Sigmoid colon (tissue), 6 donors: ENCODE measurements at regions not wholly inside any gene's neighbourhood (a gene's known extent, or its start where the extent isn't known, plus 50 kb on each side); places are given as distances from the start of the nearest gene placed in this dataset.

Experiments
- DNase-seq: peaks from one replicate; pipeline ENCODE4 v3.0.0-alpha.2; 2019
- H3K27ac ChIP-seq, 4 donors: fragments of 200-600 bp; sonication (generic); one replicate each; pipeline ENCODE4 v1.5.1; 2016 to 2019; ENCODE audit warnings: mild to moderate bottlenecking in 1 of 4
- H3K27me3 ChIP-seq, 3 donors: fragments of 200-600 bp; sonication (generic); one replicate each; pipeline ENCODE4 v1.5.1; 2019; ENCODE audit warnings: mild to moderate bottlenecking in 1 of 3
- H3K36me3 ChIP-seq, 4 donors: fragments of 200-600 bp; sonication (generic); one replicate each; pipeline ENCODE4 v1.5.1; 2016 to 2019
- H3K4me1 ChIP-seq, 4 donors: fragments of 200-600 bp; sonication (generic); one replicate each; pipeline ENCODE4 v1.5.1; 2017 to 2019
- H3K4me3 ChIP-seq, 4 donors: fragments of 200-600 bp; sonication (generic); one replicate each; pipeline ENCODE4 v1.5.1; 2017 to 2019; ENCODE audit warnings: mild to moderate bottlenecking in 2 of 4, moderate library complexity in 1 of 4
- H3K9me3 ChIP-seq, 4 donors: fragments of 200-600 bp in 3 of 4; sonication (generic) in 3 of 4; one replicate each; pipeline versions ENCODE4 v1.5.1 to v1.6.1; 2013 to 2019
- EP300 ChIP-seq, 4 donors: sonication (generic); formaldehyde crosslinking; IDR thresholded peaks; one replicate each; pipeline ENCODE4 v1.6.1; 2017; ENCODE audit warnings: antibody characterized with exemption in 4 of 4
- POLR2A ChIP-seq, 2 donors: fragments of 450-650 bp; IDR thresholded peaks; one replicate each; pipeline ENCODE4 v1.6.1; 2016; ENCODE audit warnings: antibody characterized with exemption in 2 of 2, mild to moderate bottlenecking in 2 of 2, moderate library complexity in 2 of 2
- POLR2AphosphoS5 ChIP-seq, 4 donors: sonication (generic); formaldehyde crosslinking; IDR thresholded peaks; one replicate each; pipeline ENCODE4 v1.6.1; 2017; ENCODE audit warnings: antibody characterized with exemption in 4 of 4
- WGBS, 2 donors: extraction: QIAGEN DNeasy Blood & Tissue Kit; methylation state at CpG; one replicate each; pipeline ENCODE4 v1.1.7; 2013; 5-methylcytosine and 5-hydroxymethylcytosine counted together
- intact Hi-C: fragments of 100-400 bp; cut with DNase I; formaldehyde crosslinking; loops from one replicate; pipeline ENCODE4 v1.15.1; 2023
- TF ChIP-seq, protein P1 (sequence below), 4 experiments: fragments of 450-650 bp in 3 of 4; fragments of 200-600 bp in 1 of 4; IDR thresholded peaks; one replicate each; pipeline ENCODE4 v1.5.1; 2016 to 2019; ENCODE audit warnings: antibody characterized with exemption in 4 of 4, mild to moderate bottlenecking in 3 of 4, moderate library complexity in 2 of 4
- donor health status: healthy with polysubstance abuse.
- donor health status: healthy.

DNA sequence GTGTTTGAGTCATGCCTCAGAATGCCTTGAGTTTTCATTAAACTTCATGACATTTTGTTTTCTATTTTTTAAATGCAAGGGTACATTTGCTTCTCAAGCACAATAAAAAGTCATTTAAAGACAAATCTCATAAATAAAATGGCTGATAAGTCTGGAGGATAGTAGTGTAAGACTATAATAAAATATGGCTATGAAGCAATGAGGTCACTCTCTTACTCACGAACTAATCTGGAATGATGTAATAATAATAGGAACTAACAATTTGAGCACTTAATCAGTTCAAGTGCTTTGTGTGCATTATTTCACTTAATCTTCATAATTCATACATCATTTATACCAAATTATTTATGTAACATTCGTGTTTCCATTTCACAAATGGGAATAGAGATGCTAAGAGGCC lies 149.3 kb upstream of the CTTNBP2 start:
- TF ChIP-seq EP300 (IDR thresholded peaks at IDR 0.05), result no peak
- no peak for TF ChIP-seq POLR2AphosphoS5 (IDR thresholded peaks at IDR 0.05)
- TF ChIP-seq, protein P1, sequence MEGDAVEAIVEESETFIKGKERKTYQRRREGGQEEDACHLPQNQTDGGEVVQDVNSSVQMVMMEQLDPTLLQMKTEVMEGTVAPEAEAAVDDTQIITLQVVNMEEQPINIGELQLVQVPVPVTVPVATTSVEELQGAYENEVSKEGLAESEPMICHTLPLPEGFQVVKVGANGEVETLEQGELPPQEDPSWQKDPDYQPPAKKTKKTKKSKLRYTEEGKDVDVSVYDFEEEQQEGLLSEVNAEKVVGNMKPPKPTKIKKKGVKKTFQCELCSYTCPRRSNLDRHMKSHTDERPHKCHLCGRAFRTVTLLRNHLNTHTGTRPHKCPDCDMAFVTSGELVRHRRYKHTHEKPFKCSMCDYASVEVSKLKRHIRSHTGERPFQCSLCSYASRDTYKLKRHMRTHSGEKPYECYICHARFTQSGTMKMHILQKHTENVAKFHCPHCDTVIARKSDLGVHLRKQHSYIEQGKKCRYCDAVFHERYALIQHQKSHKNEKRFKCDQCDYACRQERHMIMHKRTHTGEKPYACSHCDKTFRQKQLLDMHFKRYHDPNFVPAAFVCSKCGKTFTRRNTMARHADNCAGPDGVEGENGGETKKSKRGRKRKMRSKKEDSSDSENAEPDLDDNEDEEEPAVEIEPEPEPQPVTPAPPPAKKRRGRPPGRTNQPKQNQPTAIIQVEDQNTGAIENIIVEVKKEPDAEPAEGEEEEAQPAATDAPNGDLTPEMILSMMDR (IDR thresholded peaks at IDR 0.05), result no peak
- no peak for TF ChIP-seq POLR2A (IDR thresholded peaks at IDR 0.05)
- Histone ChIP-seq H3K27me3 (no peaks in the 10 kb centered on the region), H3K27ac (no peak overlapping the region), H3K9me3 (no peaks in the 10 kb centered on the region), H3K4me1 (no peaks in the 10 kb centered on the region), H3K36me3 (no peaks in the 10 kb centered on the region), H3K4me3 (no peak overlapping the region)
- no peak for DNase-seq
- intact Hi-C loops, result no loop called here
- WGBS, 2 donors, result 76 to 77% methylated on average over 2 of the region's 2 CpGs

DNA sequence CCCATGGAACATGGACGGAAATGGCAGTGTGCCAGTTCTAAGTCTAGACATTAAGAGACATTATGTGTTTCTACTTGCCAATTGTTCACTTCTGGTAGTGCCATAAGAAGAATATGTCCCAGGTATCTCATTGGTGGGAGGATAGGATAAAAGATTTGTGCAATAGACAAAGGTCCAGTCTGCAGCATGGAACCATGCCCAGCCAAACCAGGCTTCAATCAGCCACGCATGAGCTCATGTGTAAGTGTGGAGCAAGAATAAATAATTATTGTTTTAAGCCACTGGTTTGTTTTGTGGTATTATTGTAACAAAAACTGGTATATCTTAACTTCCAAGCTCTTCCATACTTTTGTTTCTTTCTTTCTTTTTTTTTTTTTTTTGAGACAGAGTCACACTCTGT lies 153.6 kb upstream of the CTTNBP2 start:
- WGBS, 2 donors, result 87 to 88% methylated on average over 2 of the region's 2 CpGs
- DNase-seq, result no peak
- Histone ChIP-seq H3K36me3 (no peaks in the 10 kb centered on the region), H3K27me3 (no peaks in the 10 kb centered on the region), H3K27ac (no peak overlapping the region), H3K9me3 (no peaks in the 10 kb centered on the region), H3K4me3 (no peak overlapping the region), H3K4me1 (no peaks in the 10 kb centered on the region)
- TF ChIP-seq POLR2AphosphoS5 (IDR thresholded peaks at IDR 0.05) (no peak), POLR2A (IDR thresholded peaks at IDR 0.05) (no peak)
- TF ChIP-seq, protein P1 (IDR thresholded peaks at IDR 0.05), result no peak
- intact Hi-C loops, result no loop called here

DNA sequence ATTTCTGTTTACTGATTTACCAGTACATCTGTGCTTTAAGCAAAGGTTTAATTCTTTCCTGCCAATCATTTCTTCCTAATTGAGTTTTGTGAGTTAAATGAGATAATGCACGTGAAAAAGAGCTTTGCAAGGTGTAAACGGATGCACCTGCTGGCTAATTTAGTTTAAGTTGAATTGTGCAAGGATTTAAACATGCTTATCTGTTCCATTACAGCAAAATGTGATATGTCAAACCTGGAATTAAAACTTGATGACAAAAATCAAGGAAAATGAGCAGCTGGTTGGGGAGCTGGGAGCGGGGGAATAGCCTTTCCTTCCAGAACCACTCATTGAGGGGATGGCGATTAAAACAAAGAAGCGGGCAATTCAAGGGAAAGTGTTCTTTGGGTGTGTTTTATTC lies 155.0 kb upstream of the CTTNBP2 start:
- no peak for TF ChIP-seq EP300 (IDR thresholded peaks at IDR 0.05)
- WGBS, 2 donors, result 89 to 91% methylated on average over 5 of the region's 5 CpGs
- intact Hi-C loops, result no loop called here

DNA sequence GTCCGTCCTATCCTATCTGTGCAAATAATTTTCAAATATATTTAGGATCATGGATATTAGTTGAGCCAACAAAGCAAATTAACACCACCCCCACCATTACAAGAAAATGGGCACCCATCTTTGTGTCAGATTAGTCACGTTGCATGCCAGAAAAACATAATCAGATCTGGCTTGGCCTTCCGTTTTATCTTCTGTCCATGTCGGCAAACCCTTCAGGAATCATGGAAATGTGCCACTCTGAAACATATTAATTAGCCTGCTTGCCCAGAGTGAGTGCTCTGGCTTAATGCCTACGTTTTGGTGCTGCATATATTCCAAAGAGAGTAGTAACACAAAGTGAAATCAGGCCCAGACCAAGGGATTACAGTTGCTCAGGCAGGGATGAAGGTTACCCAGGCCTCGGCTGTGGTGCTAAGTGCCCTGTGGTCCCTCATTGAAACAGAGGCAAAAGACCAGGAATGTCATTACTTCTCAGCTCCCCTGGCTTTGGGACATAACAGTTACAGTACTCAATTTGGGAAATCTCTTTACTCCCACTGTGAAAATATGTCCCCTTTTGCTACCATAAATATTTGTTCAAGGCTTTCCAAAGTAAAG lies 154.0 kb upstream of the LSM8 start:
- Histone ChIP-seq H3K36me3 (no peaks in the 10 kb centered on the region), H3K27ac (no peak overlapping the region), H3K27me3 (no peaks in the 10 kb centered on the region), H3K9me3 (no peaks in the 10 kb centered on the region), H3K4me3 (no peak overlapping the region), H3K4me1 (no peaks in the 10 kb centered on the region)
- TF ChIP-seq EP300 (IDR thresholded peaks at IDR 0.05), result no peak
- TF ChIP-seq POLR2A (IDR thresholded peaks at IDR 0.05), result no peak
- TF ChIP-seq POLR2AphosphoS5 (IDR thresholded peaks at IDR 0.05), result no peak
- TF ChIP-seq, protein P1 (IDR thresholded peaks at IDR 0.05), result no peak
- intact Hi-C loops, result no loop called here
- WGBS, 2 donors, result 75 to 79% methylated on average over 6 of the region's 6 CpGs
- DNase-seq, result no peak

More for the DNA sequence above, 155.0 kb upstream of the CTTNBP2 start:
- H3K27ac ChIP-seq, result no peak overlapping the region
- no peak overlapping the region for H3K4me3 ChIP-seq
- no peaks in the 10 kb centered on the region for H3K27me3 ChIP-seq
- no peaks in the 10 kb centered on the region for H3K9me3 ChIP-seq
- H3K36me3 ChIP-seq, result no peaks in the 10 kb centered on the region
- H3K4me1 ChIP-seq, result no peaks in the 10 kb centered on the region
- DNase-seq, result no peak

DNA sequence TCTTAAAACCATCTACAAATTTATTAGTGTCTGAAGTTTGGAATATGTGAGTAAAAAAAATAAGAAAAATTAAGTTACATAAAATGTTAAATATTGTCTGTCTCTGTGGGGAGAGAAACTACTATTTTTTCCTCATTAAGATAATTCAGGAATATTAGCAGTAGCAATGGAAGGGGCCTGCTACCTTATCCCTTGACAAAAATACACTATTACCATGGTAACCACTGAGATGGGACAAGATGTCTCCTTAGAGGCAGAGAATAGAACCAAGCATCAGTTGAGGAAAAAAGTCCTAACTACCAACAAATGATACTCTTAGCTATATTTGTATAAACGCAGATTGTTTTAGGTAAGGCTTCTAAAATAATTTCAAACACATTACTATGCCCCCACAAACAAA lies 150.7 kb upstream of the LSM8 start:
- Histone ChIP-seq H3K4me3 (no peak overlapping the region), H3K27me3 (no peaks in the 10 kb centered on the region), H3K4me1 (no peaks in the 10 kb centered on the region), H3K36me3 (no peaks in the 10 kb centered on the region), H3K27ac (no peak overlapping the region), H3K9me3 (no peaks in the 10 kb centered on the region)
- 88 to 92% methylated on average over 1 of the region's 1 CpG for WGBS, 2 donors
- intact Hi-C loops, result no loop called here
- TF ChIP-seq EP300 (IDR thresholded peaks at IDR 0.05) (no peak), POLR2A (IDR thresholded peaks at IDR 0.05) (no peak), POLR2AphosphoS5 (IDR thresholded peaks at IDR 0.05) (no peak)
- TF ChIP-seq, protein P1 (IDR thresholded peaks at IDR 0.05), result no peak
- DNase-seq, result no peak
